AG10803 (cell line): ENCODE measurements at regions not wholly inside any gene's neighbourhood (a gene's known extent, or its start where the extent isn't known, plus 50 kb on each side); places are given as distances from the start of the nearest gene placed in this dataset.

Experiments used
- DNase-seq: peaks from one replicate; pipeline ENCODE4 v3.0.0; 2010; ENCODE audit warnings: low read depth
- H3K4me3 ChIP-seq: 2 replicates; pipeline ENCODE4 v1.5.1; 2011; ENCODE audit warnings: mild to moderate bottlenecking, low read length, control low read depth
- CTCF ChIP-seq: conservative IDR thresholded peaks from 2 replicates; pipeline ENCODE4 v1.5.1; 2011; ENCODE audit warnings: mild to moderate bottlenecking, low read length, control low read depth, inconsistent platforms

GRCh38 chr6:45722876-45723275 lies 292.8 kb downstream of the CLIC5 start:
- no peak overlapping the region for H3K4me3 ChIP-seq
- no peak for DNase-seq
- no peak for TF ChIP-seq CTCF

- H3K4me3 ChIP-seq = no peak overlapping the region
- no peak for TF ChIP-seq CTCF
- no peak for DNase-seq
These were observed 294.0 kb downstream of the CLIC5 start for GRCh38 chr6:45721665-45722064.

GRCh38 chr6:45718871-45719270 lies 296.8 kb downstream of the CLIC5 start:
- H3K4me3 ChIP-seq = no peak overlapping the region

GRCh38 chr6:45718131-45718530 lies 297.5 kb downstream of the CLIC5 start:
- no peak for DNase-seq
- TF ChIP-seq CTCF = no peak
- H3K4me3 ChIP-seq = no peak overlapping the region

More at GRCh38 chr6:45718871-45719270, 296.8 kb downstream of the CLIC5 start:
- DNase-seq = peak; percentile 71
- no peak for TF ChIP-seq CTCF

- no peak for TF ChIP-seq CTCF
- H3K4me3 ChIP-seq = no peak overlapping the region
- DNase-seq = no peak
These were observed 297.9 kb downstream of the CLIC5 start for GRCh38 chr6:45717715-45718114.

GRCh38 chr6:45717027-45717426 lies 298.6 kb downstream of the CLIC5 start:
- no peak for DNase-seq
- no peak for TF ChIP-seq CTCF
- H3K4me3 ChIP-seq = no peak overlapping the region

- H3K4me3 ChIP-seq = no peak overlapping the region
- no peak for DNase-seq
These were observed 300.2 kb downstream of the CLIC5 start for GRCh38 chr6:45715508-45715803.

More at GRCh38 chr6:45715508-45715803, 300.2 kb downstream of the CLIC5 start:
- TF ChIP-seq CTCF = no peak
